ENCODE measurements at regions not wholly inside any gene's neighbourhood (a gene's known extent, or its start where the extent isn't known, plus 50 kb on each side); places are given as distances from the start of the nearest gene placed in this dataset.

DNA sequence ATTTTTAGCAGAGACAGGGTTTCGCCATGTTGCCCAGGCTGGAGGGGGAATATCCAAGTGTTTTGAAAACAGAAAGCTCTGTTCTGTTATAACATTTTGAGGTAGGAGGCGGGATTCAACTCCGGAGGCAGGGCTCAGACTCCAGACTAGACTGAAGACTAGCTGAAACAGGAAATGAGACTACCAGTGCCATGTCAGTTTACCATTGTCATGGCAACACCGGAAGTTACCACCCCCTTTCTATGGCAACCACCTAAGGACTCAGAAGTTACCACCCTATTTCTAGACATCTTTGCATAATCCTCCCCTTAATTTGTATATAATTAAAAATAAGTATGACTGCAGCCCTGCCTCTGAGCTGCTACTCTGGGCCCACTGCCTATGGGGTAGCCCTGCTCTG, 1069.1 kb upstream of the AUTS2 start:
- DNase-seq: no peak
- intact Hi-C loops (cut with DNase I): no loop called here

DNA sequence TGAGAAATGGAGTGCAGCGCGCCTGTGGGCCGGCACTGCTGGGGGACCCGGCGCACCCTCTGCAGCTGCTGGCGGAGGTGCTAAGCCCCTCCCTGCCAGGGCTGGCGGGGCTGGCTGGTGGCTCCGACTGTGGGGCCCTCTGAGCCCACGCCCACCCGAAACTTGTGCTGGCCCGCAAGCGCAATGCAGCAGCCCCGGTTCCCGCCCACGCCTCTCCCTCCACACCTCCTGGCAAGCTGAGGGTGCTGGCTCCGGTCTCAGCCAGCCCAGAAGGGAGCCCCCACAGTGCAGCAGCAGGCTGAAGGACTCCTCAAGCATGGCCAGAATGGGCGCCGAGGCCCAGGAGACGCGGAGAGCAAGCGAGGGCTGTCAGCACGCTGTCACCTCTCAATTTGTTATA, 1063.0 kb upstream of the AUTS2 start:
- DNase-seq: peak in 7 of 10 donors; percentile 4 to 87 (median 28)
- intact Hi-C loops (cut with DNase I): no loop called here

DNA sequence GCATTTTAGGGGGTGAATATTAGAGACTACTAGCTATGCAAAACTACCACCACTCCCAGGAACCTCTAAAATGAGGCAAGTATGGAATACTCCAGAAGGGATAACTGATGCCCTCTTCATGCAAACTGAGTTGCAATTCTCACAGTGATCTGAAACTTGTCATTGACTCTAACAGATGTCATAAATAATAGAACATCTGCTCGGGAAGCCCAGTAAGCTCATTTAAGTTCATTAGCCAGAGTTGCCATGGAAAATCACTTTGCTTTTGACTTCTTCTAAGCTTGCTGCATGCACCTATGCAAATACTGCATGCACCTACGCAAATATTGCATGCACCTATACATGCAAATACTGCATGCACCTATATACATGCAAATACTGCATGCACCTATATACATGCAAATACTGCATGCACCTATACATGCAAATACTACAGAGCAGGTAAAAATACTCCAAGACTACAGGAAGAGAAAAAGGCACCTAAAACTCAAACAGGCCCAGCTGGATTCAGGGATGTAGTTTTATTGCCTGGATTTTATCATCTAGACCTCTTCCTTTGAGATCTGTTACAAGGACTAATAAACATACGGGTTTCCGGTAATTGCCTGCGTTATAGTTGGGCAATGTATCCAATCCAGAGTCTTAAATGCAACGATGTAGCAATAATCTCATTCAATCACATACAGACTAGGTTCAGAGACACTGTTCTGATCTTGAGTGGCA, 1061.1 kb upstream of the AUTS2 start:
- intact Hi-C loops (cut with DNase I): no loop called here
- no peak for DNase-seq

GRCh38 chr7:68537774-68538071, 1060.6 kb upstream of the AUTS2 start:
- intact Hi-C loops (cut with DNase I): no loop called here
- DNase-seq: no peak

DNA sequence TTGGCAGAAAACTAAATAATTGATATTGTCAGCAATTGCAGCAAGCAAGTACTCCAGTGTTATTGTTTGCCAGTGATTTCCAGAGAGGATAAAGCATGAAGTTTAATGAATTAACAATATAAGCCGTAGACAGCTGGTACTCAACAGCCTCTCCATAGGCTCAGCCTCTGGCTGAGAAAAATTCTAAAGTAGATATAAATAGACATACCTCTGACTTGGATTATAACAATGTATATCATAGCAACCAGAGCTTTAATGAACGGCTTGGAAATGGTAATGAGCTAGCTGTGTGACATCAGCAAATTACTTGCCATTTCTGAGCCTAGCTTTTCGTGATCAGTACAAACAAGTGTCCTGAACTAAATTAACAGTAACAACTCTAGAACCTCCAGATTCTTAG, 1055.4 kb upstream of the AUTS2 start:
- no peak for DNase-seq
- intact Hi-C loops (cut with DNase I): no loop called here

GRCh38 chr7:68544851-68545250, 1053.4 kb upstream of the AUTS2 start:
- DNase-seq: no peak

GRCh38 chr7:68547181-68547580, 1051.1 kb upstream of the AUTS2 start:
- intact Hi-C loops (cut with DNase I): no loop called here
- no peak for DNase-seq

More at GRCh38 chr7:68544851-68545250, 1053.4 kb upstream of the AUTS2 start:
- intact Hi-C loops (cut with DNase I): no loop called here

DNA sequence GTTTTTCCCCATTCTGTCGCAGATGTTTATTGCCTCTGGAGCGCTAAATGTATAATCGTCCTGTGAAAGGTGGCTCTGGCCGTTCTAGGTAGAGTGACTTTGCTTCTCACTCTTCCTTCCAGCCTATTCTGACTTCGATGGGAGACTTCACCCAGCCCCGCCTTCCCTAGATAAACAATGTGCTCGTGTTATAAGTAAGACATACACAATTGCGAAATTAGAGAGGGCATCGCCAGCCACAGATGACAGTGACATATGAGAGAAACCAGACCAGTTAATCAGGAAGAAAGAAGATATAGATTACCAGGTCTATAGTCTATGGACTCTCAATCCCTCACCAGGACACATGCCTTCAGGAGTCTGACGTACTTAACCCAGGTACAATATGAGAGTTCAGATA, 1050.5 kb upstream of the AUTS2 start:
- intact Hi-C loops (cut with DNase I): no loop called here
- DNase-seq: no peak

- DNase-seq: no peak
- intact Hi-C loops (cut with DNase I): no loop called here
Measured at GRCh38 chr7:68550027-68550426, 1048.2 kb upstream of the AUTS2 start.

DNA sequence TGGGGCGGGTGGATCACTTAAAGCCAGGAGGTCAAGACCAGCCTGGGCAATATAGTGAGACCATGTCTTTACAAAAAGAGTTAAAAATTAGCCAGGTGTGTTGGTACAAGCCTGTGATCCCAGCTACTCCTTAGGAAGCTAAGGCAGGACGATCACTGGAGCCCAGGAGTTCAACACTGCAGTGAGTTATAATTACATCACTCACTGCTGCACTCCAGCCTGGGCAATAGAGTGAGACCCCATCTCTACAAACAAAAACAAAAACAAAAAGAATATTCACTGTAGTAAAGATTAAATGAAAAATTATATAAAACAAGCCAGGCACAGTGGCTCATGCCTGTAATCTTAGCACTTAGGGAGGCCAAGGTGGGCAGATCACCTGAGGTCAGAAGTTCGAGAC, 1047.6 kb upstream of the AUTS2 start:
- intact Hi-C loops (cut with DNase I): no loop called here

DNA sequence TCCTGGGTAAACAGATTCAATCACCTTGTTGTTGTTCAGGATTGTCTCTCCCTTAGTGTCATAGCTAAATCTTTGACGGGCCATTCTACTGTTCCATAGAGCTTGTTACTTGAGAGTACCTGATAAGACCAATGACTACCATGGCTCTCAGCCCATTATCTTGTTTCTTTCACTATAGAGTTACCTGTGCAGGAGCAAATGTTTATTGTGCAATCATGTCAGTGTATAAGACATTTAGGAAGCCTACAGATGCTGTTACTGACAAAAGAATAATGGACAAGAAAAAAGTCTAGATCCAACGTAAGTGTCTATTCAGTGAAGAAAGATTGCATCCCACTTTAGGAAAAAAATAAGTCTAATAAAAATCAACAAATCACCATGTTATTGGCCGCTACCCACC, 1041.7 kb upstream of the AUTS2 start:
- intact Hi-C loops (cut with DNase I): no loop called here

More for the DNA sequence above, 1047.6 kb upstream of the AUTS2 start:
- no peak for DNase-seq

DNA sequence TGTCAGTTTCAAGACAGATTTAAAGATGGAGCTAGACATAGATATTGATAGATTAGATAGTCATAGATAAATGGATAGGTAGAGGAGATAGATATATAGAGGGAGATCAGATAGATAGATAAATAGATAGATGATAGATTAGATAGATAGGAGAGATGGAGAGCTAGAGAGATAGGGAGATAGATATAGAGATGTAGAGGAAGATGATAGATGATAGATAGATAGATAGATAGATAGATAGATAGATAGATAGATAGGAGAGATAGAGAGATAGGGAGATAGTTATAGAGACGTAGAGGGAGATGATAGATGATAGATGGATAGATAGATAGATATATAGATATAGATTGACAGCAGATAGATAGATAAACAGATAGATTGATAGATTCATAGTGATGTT, 1038.8 kb upstream of the AUTS2 start:
- intact Hi-C loops (cut with DNase I): no loop called here
- DNase-seq: no peak

More for the DNA sequence above, 1041.7 kb upstream of the AUTS2 start:
- DNase-seq: no peak

DNA sequence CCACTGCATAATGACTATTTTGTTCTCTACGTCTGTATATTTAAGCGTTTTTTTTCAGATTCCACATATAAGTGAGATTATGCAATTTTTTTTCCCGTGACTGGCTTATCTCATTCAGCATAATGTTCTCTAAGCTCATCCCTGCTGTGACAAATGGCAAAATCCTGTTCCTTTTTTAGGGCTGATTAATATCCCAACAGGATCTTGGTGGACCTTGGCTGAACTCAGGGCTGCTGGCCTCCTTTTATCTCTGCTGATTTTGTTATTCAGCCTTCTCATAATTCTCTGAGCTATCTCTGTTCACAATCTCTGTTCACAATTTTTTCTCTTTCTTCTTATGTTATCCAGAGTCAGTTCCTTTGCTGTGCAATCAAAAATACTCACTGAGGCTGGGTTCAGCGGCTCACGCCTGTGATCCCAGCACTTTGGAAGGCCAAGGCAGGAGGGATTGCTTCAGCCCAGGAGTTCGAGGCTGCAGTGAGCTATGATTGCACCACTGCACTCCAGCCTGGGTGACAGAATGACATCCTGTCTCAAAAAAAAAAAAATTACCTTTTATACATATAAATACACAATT, 1035.9 kb upstream of the AUTS2 start:
- DNase-seq: no peak
- intact Hi-C loops (cut with DNase I): no loop called here

- no peak for DNase-seq
- intact Hi-C loops (cut with DNase I): no loop called here
Measured at GRCh38 chr7:68564306-68565135, 1033.8 kb upstream of the AUTS2 start.

DNA sequence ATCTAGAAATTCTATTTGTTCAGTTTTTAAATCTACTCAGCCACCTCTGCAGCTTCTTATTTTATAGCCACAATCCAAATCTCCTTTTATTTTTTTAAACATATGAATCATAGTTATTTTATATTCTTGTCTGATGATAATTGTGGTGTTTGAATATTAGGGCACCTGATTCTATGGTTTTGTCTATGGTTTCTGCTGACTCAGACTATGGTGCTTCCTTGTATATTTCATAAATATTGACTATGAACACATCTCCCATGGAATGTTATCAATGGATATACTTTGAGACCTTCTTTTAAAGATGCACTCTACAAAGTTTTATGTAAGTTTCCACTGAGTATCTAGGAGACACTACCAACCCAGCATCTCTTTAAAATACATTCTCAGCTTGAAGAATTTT, 1027.0 kb upstream of the AUTS2 start:
- intact Hi-C loops (cut with DNase I): no loop called here
- DNase-seq: no peak

DNA sequence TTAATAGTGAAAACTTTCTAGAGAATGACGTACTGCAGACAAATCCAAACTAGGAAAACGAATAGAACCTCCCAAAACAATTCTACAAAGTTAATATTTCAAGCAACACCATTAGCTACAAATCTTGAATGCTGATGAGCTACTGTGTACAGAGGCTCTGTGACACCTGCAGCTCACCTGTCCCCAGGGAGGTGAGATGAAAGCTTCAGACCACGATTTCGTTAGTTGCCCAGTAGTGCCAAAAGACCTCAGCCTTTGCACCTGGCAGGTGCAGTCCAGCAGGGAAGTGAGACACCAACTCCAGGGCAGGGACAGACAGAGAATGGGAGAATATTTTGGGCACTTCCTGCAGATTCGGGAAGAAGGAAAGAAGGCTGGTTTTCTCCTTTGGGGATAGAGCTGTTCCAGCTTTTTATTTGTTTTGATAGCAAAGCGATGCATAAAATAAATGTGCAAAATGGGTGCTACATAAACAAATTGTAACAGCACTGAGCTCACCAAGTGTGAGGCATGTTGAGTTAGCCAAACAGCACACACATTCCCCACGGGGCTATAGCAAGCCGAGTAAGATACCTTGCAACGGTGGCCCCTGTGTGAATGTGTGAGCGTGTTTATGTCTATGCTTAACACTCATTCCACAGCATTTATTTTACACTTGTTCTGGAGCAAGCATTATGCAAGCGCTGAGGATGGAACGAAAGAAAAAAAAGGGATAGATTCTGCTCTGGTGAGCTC, 1024.8 kb upstream of the AUTS2 start:
- intact Hi-C loops (cut with DNase I): no loop called here
- DNase-seq: no peak

GRCh38 chr7:68576366-68576765, 1021.9 kb upstream of the AUTS2 start:
- intact Hi-C loops (cut with DNase I): no loop called here
- no peak for DNase-seq

GRCh38 chr7:68581417-68581816, 1016.9 kb upstream of the AUTS2 start:
- no peak for DNase-seq
- intact Hi-C loops (cut with DNase I): no loop called here

DNA sequence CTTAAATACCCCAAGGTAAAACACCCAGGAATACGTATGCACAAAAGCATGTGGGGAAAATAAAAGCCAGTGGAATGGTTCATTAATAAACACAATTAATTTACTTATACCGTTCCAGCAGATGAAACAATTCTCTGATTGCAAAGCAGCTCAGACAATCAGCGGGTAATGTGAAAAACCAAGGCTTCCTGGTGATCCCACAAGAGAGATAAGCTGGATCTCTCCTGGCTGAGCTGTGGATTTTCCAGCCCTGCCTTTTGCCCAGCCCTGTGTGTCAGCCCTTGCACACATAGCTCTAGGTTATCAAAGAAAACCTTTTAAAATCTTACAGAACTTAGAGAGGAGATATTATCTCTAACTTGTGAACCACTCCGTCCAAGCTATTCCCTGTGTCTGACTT, 1010.7 kb upstream of the AUTS2 start:
- no peak for DNase-seq
- intact Hi-C loops (cut with DNase I): no loop called here

- intact Hi-C loops (cut with DNase I): no loop called here
- DNase-seq: peak in 1 of 10 donors; percentile 9
Measured at GRCh38 chr7:68601826-68602225, 996.4 kb upstream of the AUTS2 start.

GRCh38 chr7:68604541-68604940, 993.7 kb upstream of the AUTS2 start:
- DNase-seq: no peak

More at GRCh38 chr7:68604541-68604940, 993.7 kb upstream of the AUTS2 start:
- intact Hi-C loops (cut with DNase I): no loop called here
